ENCODE measurements at regions not wholly inside any gene's neighbourhood (a gene's known extent, or its start where the extent isn't known, plus 50 kb on each side); places are given as distances from the start of the nearest gene placed in this dataset.
A peak's percentile ranks its signal among the peaks of the same experiment; 100 is the strongest.
"Not testable (repeated sequence)": the region's sequence is repeated elsewhere in the genome, so short reads cannot be mapped to it uniquely, and the experiment has no call there.

DNA sequence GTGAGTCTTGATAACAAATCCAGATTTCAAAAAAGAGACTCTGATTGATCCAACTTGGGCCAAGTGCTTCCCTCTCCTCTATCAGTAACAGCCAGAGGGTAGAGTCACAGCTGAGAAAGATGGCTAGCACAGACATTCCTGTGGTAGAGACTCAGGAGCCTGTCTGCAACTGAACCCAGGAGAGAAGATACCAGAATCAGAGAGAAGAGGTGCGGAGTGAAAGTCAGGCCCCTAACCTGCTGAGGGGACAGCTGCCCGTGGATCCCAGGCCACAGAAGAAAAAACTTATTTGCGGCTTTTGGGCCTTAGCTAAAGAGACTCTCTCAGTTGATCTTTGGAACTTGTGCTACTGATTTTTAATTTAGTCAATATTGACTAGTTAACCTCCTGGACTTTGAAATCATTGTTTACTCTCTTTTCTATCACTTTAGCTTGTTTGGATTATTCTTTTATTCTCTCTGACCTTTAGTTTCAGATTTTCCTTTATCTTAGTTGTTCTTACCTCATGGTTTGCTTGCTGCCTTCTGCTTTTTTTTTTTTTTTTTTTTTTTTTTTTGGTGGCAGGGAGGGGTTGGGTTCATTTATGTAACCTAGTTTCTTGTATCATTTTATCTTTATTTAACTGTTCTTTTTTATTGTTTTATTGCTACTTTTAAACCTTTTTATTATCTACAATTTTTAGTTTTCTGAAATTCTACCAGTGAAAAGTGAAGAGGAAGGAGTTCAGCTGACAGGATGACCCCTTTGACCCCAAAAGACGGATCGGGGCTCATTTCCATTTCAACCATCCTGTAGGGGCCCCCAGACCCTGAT lies 154.9 kb upstream of the KRR1 start:
- no peak for DNase-seq (ENCODE audit: low read depth)
- no peak overlapping the region for H3K4me3 ChIP-seq (ENCODE audit: low read depth, low read length)

DNA sequence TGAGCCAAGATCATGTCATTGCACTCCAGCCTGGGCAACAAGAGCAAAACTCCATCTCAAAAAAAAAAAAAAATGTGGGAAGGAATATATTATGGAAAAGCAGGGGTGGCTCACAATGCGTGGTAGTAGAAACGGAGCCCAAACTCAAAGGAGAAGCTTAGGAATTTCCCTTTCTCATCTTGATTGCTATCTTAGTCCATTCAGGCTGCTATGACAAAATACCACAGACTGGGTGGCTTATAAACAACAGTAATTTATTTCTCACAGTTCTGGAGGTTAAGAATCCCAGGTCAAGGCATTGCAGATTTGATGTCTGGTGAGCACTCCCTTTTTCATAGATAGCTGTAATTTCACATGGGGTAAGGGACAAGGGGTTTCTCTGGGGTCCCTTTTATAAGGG lies 153.8 kb upstream of the KRR1 start:
- DNase-seq (ENCODE audit: low read depth): no peak
- no peak overlapping the region for H3K4me3 ChIP-seq (ENCODE audit: low read depth, low read length)

DNA sequence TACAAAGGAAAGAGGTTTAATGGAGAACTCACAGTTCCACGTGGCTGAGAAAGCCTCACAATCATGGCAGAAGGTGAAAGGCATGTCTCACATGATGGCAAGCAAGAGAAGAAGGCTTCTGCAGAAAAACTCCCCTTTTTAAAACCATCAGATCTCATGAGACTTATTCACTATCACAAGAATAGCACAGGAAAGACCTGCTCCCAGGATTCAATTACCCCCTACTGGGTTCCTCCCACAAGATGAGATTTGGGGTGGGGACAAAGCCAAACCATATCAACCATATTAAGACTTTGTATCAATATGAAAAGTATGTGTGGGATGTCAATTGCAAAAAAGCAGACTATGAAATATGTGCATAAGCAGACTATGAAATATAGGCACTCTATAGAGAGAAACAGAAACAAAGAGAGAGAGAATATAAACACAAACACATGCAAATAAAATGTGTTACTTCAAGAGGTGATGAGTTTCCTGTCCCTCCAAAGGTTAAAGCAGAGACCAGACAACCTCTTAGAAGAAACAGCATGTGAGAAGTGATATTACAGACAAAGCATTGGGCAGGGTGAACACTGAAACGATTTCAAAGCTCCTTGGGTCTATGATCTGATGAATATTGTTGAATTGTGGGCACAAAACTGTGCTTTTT lies 151.2 kb upstream of the KRR1 start:
- H3K4me3 ChIP-seq (ENCODE audit: low read depth, low read length): no peak overlapping the region

DNA sequence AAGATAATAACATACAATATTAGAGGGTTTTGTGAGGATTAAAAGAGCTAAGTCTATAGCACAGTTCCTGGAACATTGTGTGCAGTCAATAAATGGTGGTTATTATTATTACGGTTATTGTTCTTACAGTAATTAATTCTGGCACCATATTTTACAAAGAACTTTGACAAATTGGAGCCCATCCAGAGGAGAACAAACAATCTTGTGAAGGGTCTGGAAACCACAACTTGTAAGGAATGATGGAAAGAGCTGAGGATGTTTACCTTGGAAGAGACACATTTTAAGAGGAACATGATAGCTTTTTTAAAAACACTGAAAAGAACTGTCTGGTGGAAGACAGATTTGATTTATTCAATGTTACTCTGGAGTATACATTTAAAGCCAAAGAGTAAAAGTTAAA lies 150.5 kb upstream of the KRR1 start:
- H3K4me3 ChIP-seq (ENCODE audit: low read depth, low read length): no peak overlapping the region
- peak; percentile 72 for DNase-seq (ENCODE audit: low read depth)

More for the DNA sequence above, 151.2 kb upstream of the KRR1 start:
- DNase-seq (ENCODE audit: low read depth): no peak

DNA sequence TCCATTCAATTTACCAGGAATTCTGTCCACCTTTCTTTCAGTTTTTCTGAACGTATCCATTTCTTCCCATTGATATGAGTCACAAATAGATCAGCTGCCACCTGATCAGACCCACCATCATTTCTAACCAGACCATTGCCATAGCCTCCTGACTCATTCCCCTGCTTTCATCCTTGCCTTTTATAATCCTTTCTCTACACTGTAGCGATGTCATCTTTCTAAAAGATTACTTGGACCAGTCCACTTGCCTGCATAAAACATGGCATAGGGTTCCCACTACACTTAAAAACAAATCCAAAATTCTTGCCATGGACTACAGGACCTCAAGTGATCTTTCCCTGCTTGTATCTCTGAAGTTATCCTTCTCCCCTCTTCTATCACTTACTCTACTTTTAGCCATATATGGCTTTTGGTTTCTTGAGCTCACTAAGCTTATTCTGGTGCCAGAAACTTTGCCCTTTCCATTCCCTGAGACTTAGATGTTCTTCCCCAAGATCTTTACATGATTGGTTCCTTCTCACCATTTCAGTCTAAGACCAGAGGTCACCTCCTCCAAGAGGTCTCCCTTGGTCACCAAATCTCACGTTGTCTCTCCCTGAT lies 149.5 kb upstream of the KRR1 start:
- peak; percentile 86 for DNase-seq (ENCODE audit: low read depth)
- no peak overlapping the region for H3K4me3 ChIP-seq (ENCODE audit: low read depth, low read length)

DNA sequence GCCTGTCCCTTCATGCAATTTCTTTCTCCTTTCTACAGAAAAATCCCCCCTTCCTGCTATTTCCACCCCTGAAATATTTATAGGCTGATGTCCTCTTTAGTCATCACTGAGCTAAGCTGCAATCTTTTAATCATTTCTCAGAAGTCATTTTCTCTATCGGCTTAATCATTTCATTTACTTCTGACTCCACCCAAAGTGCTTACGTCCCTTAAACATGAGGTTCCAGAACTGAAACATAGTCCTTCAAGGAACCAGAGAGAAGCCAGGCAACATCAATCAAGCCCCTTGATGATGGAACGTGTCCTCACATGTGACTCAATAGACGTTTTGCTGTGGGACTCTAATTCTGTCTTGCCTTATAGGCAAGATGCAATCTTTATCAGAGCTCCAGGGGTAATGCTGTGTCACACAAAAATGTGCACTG lies 148.7 kb upstream of the KRR1 start:
- peak; percentile 88 for DNase-seq (ENCODE audit: low read depth)
- no peak overlapping the region for H3K4me3 ChIP-seq (ENCODE audit: low read depth, low read length)

DNA sequence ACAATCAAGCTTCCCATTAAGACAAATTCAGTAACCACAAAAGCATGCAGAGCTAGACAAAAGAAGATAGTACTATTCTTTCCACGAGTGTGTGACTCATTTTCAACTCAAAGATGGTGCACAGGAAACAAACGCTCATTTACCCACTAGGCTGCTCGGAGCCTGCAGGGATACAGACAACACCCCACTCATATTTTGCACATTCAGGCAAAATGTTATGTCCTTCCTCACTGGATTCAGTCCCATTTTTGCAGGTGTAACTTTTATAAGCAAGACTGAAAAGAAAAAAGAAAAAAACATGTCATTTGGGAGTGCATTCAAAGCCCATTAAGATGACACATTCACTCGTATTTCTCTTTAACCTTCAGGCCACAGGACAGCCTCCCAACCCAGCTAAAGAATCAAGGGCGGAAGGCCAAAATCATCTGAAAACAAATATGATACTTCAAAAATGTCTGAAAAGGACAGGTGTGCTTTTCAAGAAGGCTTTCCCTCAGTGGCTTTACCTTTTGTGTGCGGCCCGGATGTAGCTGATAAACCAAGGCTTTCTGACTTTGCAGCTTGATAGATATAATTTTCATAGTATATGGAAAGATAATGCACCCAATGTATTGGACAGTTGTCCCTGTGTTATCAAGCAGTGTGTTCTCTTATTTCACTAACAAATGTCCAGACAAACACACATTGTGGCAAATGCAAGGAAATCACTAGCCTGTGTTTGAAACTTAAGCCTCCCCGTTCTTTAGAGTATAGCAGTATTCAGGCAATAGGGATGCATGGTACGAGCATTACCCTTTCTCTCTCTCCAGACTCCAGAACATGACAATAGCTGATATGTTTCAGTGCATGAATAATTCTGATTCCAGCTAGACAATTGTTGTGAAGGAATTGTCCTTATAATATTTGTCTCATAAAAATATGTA lies 147.8 kb upstream of the KRR1 start:
- no peak overlapping the region for H3K4me3 ChIP-seq (ENCODE audit: low read depth, low read length)
- peak; percentile 45 for DNase-seq (ENCODE audit: low read depth)

DNA sequence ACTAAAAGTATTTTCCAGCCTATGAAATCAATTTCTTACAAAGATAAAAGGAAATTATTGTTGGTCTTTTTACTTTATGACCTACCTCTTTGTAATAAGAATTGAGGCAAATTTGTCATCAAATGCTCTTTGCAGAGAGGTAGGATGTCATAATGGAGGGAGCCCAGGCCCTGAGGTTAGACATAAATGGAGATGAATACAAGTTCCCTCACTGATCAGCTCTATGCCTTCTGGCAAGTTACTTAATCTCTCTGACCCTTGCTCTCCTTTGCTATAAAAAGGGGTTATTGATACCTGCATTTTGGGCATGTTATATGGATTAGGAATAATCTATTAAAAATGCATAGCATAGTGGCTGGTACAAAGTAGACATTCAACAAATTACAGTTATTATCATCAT lies 146.9 kb upstream of the KRR1 start:
- no peak overlapping the region for H3K4me3 ChIP-seq (ENCODE audit: low read depth, low read length)
- no peak for DNase-seq (ENCODE audit: low read depth)

DNA sequence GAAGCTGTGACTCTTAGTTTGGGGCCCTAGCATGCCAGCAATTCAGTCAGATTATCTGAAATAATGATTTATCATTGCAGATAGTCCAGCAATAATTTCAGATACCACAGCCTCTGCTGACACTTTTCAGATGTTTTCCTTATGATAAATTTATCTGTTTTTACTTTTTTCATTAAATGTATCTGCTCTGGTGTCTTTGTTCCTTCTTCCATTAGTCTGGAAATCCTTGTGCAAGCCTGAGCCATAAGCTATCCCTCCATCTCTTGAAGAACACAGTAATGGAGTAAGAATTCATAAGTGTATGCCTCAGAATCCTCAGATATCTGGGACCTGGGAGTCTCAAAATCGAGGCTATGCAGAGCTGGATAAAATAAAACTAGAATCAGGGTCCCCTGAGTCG lies 146.4 kb upstream of the KRR1 start:
- no peak for DNase-seq (ENCODE audit: low read depth)
- no peak overlapping the region for H3K4me3 ChIP-seq (ENCODE audit: low read depth, low read length)

DNA sequence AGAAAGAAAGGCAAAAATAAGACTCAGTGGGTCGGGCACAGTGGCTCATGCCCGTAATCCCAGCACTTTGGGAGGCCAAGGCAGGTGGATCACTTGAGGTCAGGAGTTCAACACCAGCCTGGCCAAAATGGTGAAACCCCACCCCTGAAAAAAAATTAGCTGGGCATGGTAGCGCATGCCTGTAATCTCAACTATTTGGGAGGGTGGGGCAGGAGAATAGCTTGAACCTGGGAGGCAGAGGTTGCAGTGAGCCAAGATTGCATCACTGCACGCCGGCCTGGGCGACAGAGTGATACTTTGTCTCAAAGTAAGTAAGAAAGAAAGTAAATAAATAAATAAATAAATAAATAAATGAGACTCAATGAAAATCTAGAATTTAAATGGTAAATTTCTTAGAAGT lies 145.9 kb upstream of the KRR1 start:
- not testable (repeated sequence) for H3K4me3 ChIP-seq (ENCODE audit: low read depth, low read length)

DNA sequence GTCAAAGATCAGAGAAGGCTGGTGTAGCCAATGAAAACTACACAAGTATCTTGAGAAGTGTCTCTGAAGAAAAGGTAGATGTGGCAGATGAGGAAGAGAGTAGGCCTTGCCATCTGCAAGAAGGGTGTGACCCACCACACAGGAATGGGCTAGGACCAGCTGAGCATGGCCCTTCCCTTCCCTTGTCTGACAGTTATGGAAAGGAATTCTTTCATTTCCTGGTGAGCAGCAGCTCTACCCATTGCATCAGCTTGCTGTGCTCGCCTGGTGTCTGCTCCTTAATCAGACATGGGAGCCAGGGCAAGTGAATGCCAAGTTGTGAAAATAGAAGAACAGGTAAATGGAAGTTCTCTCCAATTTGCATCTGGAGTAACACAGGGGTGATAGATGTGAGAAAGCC lies 145.2 kb upstream of the KRR1 start:
- no peak overlapping the region for H3K4me3 ChIP-seq (ENCODE audit: low read depth, low read length)
- DNase-seq (ENCODE audit: low read depth): peak; percentile 60

More for the DNA sequence above, 145.9 kb upstream of the KRR1 start:
- not testable (repeated sequence) for DNase-seq (ENCODE audit: low read depth)

DNA sequence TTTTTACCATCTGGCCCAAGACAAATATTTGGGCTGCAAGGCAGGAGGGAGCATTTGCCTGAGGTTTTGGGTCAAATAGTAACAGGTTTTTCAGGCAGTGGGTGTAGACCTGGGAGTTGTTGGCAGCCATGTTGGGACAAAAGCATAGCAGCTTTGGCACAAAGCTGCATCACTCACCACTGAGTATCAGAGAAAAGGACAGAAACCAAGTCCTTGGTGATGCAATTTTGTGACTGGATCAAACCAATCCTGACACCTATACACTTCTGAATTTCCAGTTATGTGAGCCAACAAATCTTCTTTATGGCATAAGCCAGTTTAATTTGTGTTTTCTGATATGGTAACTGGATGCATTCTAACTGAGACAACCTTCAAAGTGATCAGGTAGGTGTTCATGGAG lies 144.8 kb upstream of the KRR1 start:
- no peak for DNase-seq (ENCODE audit: low read depth)
- H3K4me3 ChIP-seq (ENCODE audit: low read depth, low read length): no peak overlapping the region

DNA sequence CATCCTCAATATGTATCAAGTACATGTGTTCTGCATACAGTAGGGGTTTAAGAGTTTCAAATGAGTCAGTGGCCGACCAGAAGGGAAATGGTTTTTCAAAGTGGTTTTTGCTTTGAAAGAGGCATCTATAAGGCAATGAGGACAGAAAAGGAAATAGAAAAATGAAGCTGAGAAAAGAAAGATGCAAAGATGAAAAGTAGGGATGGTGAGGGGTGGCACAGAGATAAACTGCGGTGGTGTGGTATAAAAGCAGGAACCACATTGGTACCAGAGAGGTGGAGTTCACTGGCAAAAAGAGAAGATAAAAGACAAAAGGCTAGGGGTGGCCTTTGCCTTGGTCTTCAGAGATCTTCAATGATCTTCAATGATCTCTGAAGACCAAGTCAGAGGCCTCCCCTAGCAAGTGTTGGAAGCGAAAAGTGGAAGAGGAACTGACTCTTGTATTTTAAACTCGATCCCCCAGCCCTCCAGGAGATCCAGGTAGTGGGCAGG lies 144.0 kb upstream of the KRR1 start:
- DNase-seq (ENCODE audit: low read depth): no peak
- no peak overlapping the region for H3K4me3 ChIP-seq (ENCODE audit: low read depth, low read length)

DNA sequence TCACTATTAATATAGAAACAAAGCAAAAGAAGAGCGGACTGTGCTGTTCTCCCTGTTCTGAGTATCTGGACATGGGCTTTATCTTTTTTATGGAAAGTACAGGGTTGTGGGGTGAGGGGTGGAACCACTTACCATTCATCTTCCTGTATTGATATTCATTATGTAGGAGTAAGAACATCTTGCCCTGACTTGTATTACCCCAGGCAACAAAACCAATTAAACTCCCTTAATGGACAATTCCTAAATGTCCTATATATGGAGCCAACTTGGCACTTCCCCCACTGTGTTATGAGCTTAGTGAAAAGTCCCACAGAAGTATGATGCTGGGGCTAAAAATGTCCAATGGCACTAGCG lies 139.9 kb upstream of the KRR1 start:
- DNase-seq (ENCODE audit: low read depth): no peak
- H3K4me3 ChIP-seq (ENCODE audit: low read depth, low read length): no peak overlapping the region

DNA sequence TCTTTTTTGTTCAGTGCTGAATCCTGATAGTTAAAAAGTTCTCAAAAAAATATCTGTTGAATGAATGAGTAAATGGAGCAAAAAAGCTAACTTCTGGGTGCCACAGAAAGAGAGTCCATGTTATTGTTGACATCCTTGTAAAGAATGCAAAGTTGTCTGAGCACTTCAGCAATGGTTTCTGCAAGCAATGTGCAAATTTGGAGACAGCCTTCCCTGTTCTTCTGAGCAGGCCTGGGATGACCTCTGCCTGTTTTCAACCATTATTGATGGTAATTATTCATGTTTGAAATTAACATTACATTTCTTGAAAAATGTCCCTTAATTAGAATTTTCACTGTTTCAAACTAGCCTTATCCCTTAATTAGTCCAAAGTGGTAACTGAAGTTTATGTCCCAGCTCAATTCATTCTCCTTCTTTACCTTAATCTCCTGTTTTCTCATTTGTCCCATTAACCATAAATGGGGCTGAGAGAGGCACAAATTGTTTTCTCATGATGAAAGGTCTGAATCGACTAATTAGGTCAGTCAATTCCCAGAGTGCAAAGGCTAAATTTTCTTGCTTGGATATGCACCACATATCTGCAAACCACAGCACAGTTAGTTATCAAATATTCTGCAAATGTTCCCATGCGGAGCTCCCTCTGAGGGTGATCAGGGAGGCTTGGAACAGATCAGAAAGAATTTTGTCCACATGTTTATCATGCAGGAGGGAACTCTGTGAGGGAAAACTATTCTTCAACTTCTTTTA lies 139.4 kb upstream of the KRR1 start:
- DNase-seq (ENCODE audit: low read depth): no peak

DNA sequence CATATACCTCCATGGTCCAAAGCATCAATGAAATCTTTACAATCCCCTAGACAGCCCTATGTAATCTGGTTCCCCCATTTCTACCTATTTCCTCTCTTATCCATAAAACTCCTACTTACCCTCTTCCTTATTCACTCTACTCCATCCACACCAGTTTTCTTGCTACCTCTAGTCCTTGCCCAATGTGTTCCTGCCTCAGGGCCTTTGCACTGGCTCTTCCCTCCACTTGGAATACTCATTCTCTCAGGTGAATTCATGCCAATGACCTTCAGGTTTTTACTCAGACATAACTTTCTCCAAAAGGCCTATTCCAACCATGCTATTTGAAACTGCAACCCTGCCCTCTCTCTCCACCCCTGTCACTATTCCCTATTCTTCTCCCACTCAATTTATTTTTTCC lies 138.7 kb upstream of the KRR1 start:
- DNase-seq (ENCODE audit: low read depth): no peak
- no peak overlapping the region for H3K4me3 ChIP-seq (ENCODE audit: low read depth, low read length)

More for the DNA sequence above, 139.4 kb upstream of the KRR1 start:
- H3K4me3 ChIP-seq (ENCODE audit: low read depth, low read length): no peak overlapping the region

DNA sequence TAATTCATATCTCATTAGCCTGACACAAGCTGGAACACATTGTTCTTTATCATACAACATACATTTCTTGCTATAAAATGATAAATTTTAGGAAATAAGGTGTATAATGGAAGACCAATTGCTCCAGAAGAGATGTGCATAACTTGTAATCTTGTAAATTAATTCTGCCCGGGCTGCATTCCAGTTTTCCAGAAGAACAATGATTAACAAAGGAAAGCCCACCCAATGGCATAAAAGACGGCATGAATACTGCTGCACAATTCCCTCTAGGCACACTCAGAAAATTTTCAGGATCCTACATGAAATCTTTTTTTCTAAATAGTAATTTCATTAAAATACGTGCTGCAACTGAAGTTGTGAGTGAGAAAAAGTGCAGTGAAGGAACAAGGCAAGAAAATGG lies 137.4 kb upstream of the KRR1 start:
- no peak for DNase-seq (ENCODE audit: low read depth)
- no peak overlapping the region for H3K4me3 ChIP-seq (ENCODE audit: low read depth, low read length)

DNA sequence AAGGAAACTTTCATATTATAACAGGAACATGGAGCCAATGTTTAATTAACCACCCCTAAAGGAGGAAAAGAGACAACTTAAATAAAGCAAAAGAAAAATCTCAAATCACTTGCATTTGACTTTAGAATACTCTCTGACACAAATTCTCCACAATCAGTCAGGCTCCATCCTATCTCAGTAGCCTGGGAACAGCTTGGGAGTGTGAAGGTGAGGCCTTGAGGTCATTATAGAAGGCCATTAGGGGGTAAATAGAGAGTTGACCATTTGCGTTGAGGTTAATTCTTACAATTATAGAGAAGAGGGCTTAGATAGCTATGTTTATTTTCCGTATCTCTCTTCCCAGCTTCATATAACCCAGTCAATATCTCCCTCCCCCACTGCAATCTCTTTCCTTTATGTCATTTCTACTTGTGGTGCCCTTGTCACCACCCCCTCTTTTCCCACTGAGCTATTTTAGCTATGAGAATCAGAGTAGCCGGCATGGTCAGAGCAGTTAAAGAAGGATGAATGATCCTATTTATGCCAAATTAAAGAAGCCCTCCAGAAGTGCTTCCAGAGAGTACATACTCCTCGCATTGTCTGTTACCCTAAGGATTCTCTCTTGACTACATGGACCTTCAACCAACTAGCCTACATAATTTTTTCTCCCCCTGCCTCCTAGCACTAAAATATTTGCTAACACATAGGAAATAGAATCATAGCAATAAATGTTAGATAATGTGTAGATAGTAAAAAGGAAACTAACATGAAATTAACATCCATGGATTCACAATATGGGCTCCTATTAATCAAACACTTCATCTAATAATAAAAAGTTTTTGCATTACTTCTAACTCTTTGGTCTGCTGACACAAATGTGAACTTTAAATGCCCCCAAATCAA lies 135.2 kb upstream of the KRR1 start:
- DNase-seq (ENCODE audit: low read depth): no peak
- no peak overlapping the region for H3K4me3 ChIP-seq (ENCODE audit: low read depth, low read length)
